PFSK-1 (cell line): ENCODE measurements at regions not wholly inside any gene's neighbourhood (a gene's known extent, or its start where the extent isn't known, plus 50 kb on each side); places are given as distances from the start of the nearest gene placed in this dataset.

Experiments
- FOXP2 ChIP-seq: optimal IDR thresholded peaks from 2 replicates; pipeline ENCODE3; 2011; ENCODE audit warnings: borderline replicate concordance, control low read depth, inconsistent platforms; ENCODE audit not compliant: insufficient read depth; ENCODE audit errors: extremely low read length, extremely low read depth
- POLR2AphosphoS5 ChIP-seq: IDR thresholded peaks from 2 replicates; pipeline ENCODE4 v1.6.1; 2012; ENCODE audit warnings: low read depth, mild to moderate bottlenecking, control low read depth, low read length, moderate library complexity
- SIN3A ChIP-seq: IDR thresholded peaks from 2 replicates; pipeline ENCODE4 v1.6.1; 2012; ENCODE audit warnings: mild to moderate bottlenecking, low read length, moderate library complexity, borderline replicate concordance; ENCODE audit not compliant: insufficient read depth
- TAF1 ChIP-seq: IDR thresholded peaks from 2 replicates; pipeline ENCODE4 v1.6.1; 2012; ENCODE audit warnings: low read length, control low read depth, borderline replicate concordance; ENCODE audit not compliant: insufficient read depth
- TF ChIP-seq, protein P1 (sequence below), 2 experiments: IDR thresholded peaks; 2 replicates each; pipeline versions ENCODE4 v1.6.1 to v1.8.0; 2011 to 2012; ENCODE audit warnings: low read depth in 2 of 2, low read length in 2 of 2, control low read depth in 1 of 2, inconsistent platforms in 1 of 2, mild to moderate bottlenecking in 1 of 2, moderate library complexity in 1 of 2; ENCODE audit not compliant: insufficient read depth in 1 of 2

DNA sequence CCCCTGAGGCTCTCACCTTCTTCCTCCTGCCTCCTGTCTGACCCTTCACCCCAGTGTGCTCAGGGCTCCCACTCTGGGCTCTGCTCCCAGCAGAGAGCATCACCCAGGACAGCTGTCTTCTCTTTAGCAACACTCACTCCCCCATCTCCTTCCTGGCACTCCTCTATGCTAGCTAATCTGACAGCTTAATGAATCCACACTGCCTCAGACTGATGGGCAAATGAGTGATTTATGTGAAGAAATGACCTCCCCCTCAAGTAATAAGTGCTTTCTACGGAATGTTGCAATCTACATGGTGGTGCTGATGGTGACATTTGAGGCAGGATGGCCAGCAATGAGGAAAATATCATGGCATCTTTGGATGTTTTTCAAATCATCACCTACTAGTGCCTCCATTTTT is 83.6 kb downstream of the LSM3 start:
- TF ChIP-seq, protein P1, sequence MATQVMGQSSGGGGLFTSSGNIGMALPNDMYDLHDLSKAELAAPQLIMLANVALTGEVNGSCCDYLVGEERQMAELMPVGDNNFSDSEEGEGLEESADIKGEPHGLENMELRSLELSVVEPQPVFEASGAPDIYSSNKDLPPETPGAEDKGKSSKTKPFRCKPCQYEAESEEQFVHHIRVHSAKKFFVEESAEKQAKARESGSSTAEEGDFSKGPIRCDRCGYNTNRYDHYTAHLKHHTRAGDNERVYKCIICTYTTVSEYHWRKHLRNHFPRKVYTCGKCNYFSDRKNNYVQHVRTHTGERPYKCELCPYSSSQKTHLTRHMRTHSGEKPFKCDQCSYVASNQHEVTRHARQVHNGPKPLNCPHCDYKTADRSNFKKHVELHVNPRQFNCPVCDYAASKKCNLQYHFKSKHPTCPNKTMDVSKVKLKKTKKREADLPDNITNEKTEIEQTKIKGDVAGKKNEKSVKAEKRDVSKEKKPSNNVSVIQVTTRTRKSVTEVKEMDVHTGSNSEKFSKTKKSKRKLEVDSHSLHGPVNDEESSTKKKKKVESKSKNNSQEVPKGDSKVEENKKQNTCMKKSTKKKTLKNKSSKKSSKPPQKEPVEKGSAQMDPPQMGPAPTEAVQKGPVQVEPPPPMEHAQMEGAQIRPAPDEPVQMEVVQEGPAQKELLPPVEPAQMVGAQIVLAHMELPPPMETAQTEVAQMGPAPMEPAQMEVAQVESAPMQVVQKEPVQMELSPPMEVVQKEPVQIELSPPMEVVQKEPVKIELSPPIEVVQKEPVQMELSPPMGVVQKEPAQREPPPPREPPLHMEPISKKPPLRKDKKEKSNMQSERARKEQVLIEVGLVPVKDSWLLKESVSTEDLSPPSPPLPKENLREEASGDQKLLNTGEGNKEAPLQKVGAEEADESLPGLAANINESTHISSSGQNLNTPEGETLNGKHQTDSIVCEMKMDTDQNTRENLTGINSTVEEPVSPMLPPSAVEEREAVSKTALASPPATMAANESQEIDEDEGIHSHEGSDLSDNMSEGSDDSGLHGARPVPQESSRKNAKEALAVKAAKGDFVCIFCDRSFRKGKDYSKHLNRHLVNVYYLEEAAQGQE (IDR thresholded peaks at IDR 0.05; ENCODE audit: insufficient read depth in 1 of 2, low read depth in 2 of 2, low read length in 2 of 2), result no peak
- TF ChIP-seq TAF1 (no peak), SIN3A (no peak), FOXP2 (no peak), POLR2AphosphoS5 (no peak)

DNA sequence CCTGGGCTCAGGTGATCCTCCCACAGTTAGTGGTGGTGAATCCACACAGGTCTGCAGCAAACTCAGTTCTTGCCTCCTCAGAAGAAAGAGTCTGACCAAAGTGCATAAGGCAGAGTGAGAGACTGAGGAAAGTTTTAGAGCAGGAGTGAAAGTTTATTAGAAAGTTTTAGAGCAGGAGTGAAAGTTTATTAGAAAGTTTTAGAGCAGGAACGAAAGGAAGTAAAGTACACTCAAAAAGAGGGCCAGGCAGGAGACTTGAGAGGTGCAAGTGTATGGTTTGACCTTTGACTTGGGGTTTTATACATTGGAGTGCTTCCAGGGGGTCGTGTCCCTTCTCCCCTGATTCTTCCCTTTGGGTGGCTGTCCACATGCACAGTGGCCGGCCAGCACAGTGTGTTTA is 84.2 kb downstream of the LSM3 start:
- TF ChIP-seq POLR2AphosphoS5 (no peak), TAF1 (no peak), FOXP2 (no peak), SIN3A (no peak)
- TF ChIP-seq, protein P1 (IDR thresholded peaks at IDR 0.05; ENCODE audit: insufficient read depth in 1 of 2, low read depth in 2 of 2, low read length in 2 of 2), result no peak

DNA sequence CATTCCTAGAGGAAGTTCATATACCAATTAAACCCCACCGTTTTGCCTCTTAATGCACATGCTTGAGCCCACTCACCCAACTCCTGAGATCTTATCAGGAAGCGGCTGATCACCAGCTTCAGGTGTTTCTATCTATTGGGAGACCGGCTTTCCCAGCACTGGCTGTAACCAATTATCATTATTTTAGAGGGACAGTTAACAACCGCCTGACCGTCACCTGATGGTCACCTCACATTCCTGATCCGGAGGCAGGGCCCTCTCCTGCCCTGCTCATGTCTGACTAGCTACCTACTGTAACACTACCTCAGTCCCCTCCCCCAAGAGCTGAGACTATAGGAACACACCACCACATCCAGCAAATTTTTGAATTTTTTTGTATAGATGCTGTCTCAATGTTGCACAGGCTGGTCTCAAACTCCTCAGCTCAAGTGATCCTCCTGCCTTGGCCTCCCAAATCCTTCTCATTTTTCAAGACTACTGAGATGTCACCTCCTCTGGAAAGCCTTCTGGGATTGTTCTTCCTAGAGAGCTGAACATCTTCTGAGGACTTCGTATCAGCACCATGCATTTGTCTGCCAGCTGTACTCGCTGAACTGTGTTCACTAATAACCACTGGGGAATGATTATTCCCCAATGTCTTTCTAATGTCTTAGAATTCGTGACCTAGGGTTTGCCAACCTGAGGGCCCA is 84.8 kb downstream of the LSM3 start:
- TF ChIP-seq, protein P1 (IDR thresholded peaks at IDR 0.05; ENCODE audit: insufficient read depth in 1 of 2, low read depth in 2 of 2, low read length in 2 of 2), result no peak
- TF ChIP-seq FOXP2, result no peak

DNA sequence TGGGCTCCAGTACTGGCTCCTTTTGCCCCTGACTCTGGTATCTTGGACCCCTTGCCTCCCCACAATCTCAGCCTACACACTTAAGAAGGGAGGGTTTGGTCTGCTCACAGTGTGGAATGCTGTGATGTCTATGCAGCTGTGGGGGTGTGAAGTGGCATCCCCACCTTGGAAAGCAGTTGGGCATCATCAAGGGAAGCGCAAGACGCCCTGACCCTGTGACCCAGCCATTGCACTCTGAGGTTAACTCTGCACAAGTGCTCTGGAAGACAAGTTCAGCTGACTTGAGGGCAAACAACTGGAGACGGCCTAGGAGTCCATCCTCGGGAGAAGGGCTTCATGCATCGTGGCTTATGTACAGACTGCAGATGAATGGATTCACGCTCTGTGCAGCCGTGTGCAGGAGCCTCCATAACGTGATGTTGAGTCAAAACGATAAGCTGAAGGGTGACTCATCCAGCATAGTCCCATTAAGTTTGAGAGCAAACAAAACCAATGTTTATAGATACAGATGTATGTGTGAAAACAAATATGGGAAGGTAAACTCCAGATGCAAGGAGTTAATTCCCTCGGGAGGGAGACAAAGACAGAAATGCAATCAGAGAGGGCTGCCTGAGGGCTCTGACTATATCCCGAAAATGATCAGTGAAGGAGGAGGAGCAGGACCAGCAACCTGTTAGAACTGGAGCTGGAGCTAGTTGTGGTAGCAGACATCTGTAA is 86.8 kb downstream of the LSM3 start:
- TF ChIP-seq TAF1, result no peak
- TF ChIP-seq FOXP2, result peak; percentile 14

DNA sequence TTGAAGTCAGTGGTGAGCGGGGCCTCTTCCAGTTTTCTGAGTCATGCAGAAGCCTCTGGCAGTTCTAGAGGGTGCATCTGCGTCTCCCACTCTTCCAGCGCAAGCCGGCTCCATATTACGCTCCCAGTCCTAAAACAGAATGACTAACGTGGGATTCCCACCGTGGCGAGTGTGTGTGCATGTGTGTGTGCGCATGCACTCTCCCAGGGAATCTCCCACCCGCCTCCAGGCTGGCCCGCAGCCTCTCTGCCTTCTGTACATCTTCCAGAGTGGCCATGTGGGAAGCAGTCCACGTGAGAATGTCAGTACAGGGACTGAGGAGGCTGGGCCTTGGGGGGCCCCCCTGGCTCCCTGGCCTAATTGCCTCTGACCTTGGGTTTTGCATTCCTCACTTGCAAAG is 87.7 kb downstream of the LSM3 start:
- TF ChIP-seq FOXP2, result no peak
- TF ChIP-seq SIN3A, result no peak
- TF ChIP-seq TAF1, result no peak
- TF ChIP-seq POLR2AphosphoS5, result no peak
- TF ChIP-seq, protein P1 (IDR thresholded peaks at IDR 0.05; ENCODE audit: insufficient read depth in 1 of 2, low read depth in 2 of 2, low read length in 2 of 2), result no peak
